ENCODE measurements at regions not wholly inside any gene's neighbourhood (a gene's known extent, or its start where the extent isn't known, plus 50 kb on each side); places are given as distances from the start of the nearest gene placed in this dataset.

DNA sequence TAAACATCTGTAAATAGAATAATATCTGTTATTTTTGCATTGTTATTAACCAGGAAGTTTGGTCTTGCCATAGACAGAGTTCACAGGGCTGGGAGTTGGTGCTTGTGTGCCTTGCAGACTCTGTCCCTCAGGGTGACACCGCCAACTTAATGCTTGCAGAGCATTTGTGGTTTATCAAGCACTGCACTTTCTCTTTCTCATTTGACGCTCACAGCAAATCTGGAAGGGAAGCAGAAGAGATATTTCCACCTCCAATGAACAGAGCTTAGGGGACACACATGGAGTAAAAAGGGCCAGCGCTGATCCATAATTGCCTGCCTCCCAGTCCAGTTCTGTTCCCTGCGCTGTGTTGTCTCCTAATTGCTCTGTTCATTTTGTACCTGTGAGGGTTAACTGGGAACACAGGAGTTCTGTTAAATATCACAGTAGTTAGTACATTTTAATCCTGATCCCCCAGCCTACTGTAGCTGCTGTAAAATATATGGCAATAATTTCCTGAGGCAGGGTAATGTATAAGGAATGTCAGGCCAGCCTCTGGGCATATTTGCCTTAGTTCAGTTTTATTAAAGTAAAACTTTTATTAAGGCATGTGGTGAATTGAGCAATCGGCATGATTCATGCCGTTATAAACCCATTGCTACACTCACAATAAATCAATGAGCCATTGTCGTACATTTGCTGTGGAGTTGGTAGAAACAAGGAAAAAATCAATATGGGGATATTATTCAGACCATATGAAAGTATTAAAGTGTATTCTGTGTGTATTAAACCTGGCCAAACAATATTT lies 182.5 kb upstream of the OSR1 start:
- TF ChIP-seq, protein P1, sequence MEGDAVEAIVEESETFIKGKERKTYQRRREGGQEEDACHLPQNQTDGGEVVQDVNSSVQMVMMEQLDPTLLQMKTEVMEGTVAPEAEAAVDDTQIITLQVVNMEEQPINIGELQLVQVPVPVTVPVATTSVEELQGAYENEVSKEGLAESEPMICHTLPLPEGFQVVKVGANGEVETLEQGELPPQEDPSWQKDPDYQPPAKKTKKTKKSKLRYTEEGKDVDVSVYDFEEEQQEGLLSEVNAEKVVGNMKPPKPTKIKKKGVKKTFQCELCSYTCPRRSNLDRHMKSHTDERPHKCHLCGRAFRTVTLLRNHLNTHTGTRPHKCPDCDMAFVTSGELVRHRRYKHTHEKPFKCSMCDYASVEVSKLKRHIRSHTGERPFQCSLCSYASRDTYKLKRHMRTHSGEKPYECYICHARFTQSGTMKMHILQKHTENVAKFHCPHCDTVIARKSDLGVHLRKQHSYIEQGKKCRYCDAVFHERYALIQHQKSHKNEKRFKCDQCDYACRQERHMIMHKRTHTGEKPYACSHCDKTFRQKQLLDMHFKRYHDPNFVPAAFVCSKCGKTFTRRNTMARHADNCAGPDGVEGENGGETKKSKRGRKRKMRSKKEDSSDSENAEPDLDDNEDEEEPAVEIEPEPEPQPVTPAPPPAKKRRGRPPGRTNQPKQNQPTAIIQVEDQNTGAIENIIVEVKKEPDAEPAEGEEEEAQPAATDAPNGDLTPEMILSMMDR (IDR thresholded peaks at IDR 0.05; ENCODE audit: low read depth, low read length) = no peak
- TF ChIP-seq MYC (IDR thresholded peaks at IDR 0.05; ENCODE audit: low read depth, low read length) (no peak), POLR2A (IDR thresholded peaks at IDR 0.05; ENCODE audit: extremely low read depth, insufficient read length) (no peak)
- TF ChIP-seq, protein P2, sequence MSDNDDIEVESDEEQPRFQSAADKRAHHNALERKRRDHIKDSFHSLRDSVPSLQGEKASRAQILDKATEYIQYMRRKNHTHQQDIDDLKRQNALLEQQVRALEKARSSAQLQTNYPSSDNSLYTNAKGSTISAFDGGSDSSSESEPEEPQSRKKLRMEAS (IDR thresholded peaks at IDR 0.05; ENCODE audit: low read depth, low read length) = no peak
